BLaER1 treated with 17β-estradiol and CSF1 and Interleukin-3, amounts not matched to agents 10 nM and 100 nM (cell line): ENCODE measurements at regions not wholly inside any gene's neighbourhood (a gene's known extent, or its start where the extent isn't known, plus 50 kb on each side); places are given as distances from the start of the nearest gene placed in this dataset.

Experiments
- H3K27ac ChIP-seq, 11 experiments: shearing (Covaris generic); formaldehyde crosslinking; 2 replicates each; pipeline ENCODE4 v1.8.1; 2022
- H3K27me3 ChIP-seq, 11 experiments: shearing (Covaris generic); formaldehyde crosslinking; 2 replicates each; pipeline ENCODE4 v1.8.1; 2022
- H3K36me3 ChIP-seq, 11 experiments: shearing (Covaris generic); formaldehyde crosslinking; 2 replicates each; pipeline ENCODE4 v1.8.1; 2022
- H3K4me1 ChIP-seq, 10 experiments: shearing (Covaris generic); formaldehyde crosslinking; 2 replicates each; pipeline ENCODE4 v1.8.1; 2022
- H3K4me2 ChIP-seq, 11 experiments: shearing (Covaris generic); formaldehyde crosslinking; 2 replicates each; pipeline ENCODE4 v1.8.1; 2022
- H3K4me3 ChIP-seq, 10 experiments: shearing (Covaris generic); formaldehyde crosslinking; 2 replicates each; pipeline ENCODE4 v1.8.1; 2022
- H3K9ac ChIP-seq, 11 experiments: shearing (Covaris generic); formaldehyde crosslinking; 2 replicates each; pipeline ENCODE4 v1.8.1; 2022
- H3K9me3 ChIP-seq, 11 experiments: shearing (Covaris generic); formaldehyde crosslinking; replicated peaks in 1 of 11; 2 replicates each; pipeline ENCODE4 v1.8.1; 2022
- H4K20me1 ChIP-seq, 11 experiments: shearing (Covaris generic); formaldehyde crosslinking; 2 replicates each; pipeline ENCODE4 v1.8.1; 2022
- Cebpa-rat ChIP-seq, 11 experiments: shearing (Covaris generic); IDR thresholded peaks; 2 replicates each; pipeline ENCODE4 v1.8.1; 2022

DNA sequence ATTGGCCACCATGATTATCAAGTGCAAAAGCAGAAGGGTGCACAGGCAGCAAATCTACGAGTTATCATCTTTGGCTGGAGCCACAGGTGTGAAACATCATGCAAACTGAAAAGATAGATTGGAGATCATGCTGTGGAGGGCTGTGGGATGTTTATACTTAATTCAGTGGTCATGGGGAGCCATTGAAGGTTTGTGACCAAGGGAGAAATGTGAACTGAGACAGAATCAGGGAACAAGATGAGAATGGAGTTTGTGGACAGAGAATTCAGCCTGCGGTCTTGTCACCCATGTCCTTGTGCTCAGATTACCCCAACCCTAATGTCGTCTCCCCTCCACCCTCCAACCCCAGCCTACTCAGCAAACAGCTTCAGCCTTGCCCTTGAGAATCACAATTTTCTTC lies 62.9 kb upstream of the ACAN start:
- H3K9ac ChIP-seq, result no peak overlapping the region
- no peak for TF ChIP-seq Cebpa-rat (IDR thresholded peaks at IDR 0.05)
- no peaks in the 10 kb centered on the region for H3K27me3 ChIP-seq
- no peak overlapping the region for H3K4me2 ChIP-seq
- H3K27ac ChIP-seq, result no peak overlapping the region
- H3K4me3 ChIP-seq, result no peak overlapping the region
- H4K20me1 ChIP-seq, result no peaks in the 10 kb centered on the region
- no peaks in the 10 kb centered on the region for H3K36me3 ChIP-seq
- no peaks in the 10 kb centered on the region for H3K9me3 ChIP-seq
- no peaks in the 10 kb centered on the region; a peak in 1 of 20 replicates for H3K4me1 ChIP-seq

DNA sequence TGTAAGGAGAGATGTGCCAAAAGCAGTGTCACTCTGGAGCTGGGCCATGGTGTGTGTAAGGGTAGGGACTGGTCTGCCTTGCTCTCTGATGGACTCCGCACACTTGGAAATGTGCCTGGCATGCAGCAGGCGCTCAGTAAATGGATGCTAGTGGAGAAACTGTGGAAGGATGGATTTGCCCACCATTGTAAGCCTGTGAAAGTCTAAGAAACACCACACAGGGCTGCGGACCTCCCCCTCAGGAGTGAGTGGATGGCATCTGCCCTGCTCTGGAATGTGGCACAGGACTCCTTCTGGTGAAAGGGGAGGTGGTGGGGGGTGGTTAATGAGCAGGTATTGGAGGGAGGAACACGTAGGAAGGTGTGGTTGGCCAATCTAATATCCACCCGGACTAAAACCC lies 62.2 kb upstream of the ACAN start:
- no peaks in the 10 kb centered on the region for H3K27me3 ChIP-seq
- H3K27ac ChIP-seq, result no peak overlapping the region
- no peaks in the 10 kb centered on the region; a peak in 1 of 20 replicates for H3K4me1 ChIP-seq
- no peak overlapping the region for H3K4me2 ChIP-seq
- no peaks in the 10 kb centered on the region for H3K9me3 ChIP-seq
- no peaks in the 10 kb centered on the region for H3K36me3 ChIP-seq
- TF ChIP-seq Cebpa-rat (IDR thresholded peaks at IDR 0.05), result no peak
- H3K9ac ChIP-seq, result no peak overlapping the region
- H3K4me3 ChIP-seq, result no peak overlapping the region
- H4K20me1 ChIP-seq, result no peaks in the 10 kb centered on the region

DNA sequence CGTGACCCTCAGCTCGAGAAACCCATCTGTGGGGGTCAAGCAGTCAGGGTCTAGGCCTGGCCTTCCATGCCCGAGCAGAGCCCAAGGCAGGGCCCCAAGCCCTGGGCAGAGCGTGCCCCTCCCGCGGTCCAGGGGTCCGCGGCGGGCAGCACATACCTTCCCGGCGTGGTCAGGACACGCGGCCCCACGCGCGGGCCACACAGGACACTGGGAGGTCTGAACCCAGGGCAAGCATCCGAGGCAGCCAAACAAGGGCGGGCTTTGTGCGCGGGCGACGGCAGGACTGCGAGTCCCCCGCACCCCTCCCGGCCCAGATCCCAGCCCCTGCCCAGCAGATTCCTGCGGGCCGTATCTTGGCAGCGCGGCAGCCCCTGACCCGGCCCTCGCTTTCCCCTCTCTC lies 61.6 kb upstream of the ACAN start:
- no peak for TF ChIP-seq Cebpa-rat (IDR thresholded peaks at IDR 0.05)
- Histone ChIP-seq H3K9me3 (no peaks in the 10 kb centered on the region), H3K36me3 (no peaks in the 10 kb centered on the region), H3K4me1 (no peaks in the 10 kb centered on the region; a peak in 1 of 20 replicates), H3K4me2 (no peak overlapping the region), H3K9ac (no peak overlapping the region), H3K27me3 (no peaks in the 10 kb centered on the region), H3K4me3 (no peak overlapping the region), H4K20me1 (no peaks in the 10 kb centered on the region), H3K27ac (no peak overlapping the region)

DNA sequence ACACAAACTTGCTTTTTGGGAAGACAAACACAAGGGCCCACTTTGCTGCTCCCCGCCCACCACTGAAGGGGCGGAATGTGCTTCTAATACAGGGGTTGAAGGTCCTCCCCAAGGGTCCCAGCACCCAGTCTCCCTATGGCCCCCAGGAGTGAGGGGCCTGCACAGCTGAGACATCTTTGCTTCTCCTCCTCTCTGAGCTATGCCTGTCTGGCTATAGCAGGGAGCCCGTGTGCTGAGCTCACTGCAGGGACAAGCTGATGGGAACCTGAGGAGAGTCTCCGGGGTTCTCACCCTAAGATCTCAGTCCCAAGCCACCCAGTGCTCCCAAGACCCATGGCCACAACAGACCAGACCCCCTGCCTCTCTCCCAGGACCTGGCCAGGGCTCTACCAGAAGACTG lies 61.1 kb upstream of the ACAN start:
- no peak overlapping the region for H3K4me2 ChIP-seq

DNA sequence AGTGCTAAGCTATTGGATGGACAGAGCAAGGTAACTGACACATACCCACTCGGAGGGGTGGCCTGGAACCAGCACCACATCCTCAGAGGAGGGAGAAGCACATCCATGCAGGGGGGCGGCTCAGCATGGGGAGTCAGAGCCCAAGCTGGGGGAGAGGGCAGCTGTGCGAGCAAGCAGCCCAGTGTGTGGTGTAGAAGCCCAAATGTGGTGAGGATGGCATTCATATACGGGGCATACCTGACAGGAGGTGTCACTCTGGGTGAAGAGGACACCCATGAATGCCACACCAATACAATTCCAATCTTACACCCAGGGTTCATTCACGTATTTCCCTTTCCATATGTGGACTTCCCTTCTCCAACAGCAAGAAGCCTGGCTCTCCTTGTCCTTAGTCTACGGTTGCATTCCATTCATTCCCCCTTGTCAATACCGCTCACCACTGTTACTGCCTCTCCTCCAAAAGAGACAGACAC lies 58.7 kb upstream of the ACAN start:
- Histone ChIP-seq H3K9me3 (peaks cover 0 to 4% (median 0%) of the 10 kb centered on the region in 11 experiments; a peak in 2 of 22 replicates), H3K36me3 (no peaks in the 10 kb centered on the region), H3K4me1 (no peaks in the 10 kb centered on the region), H3K9ac (no peak overlapping the region), H4K20me1 (no peaks in the 10 kb centered on the region), H3K4me3 (no peak overlapping the region), H3K27ac (no peak overlapping the region), H3K27me3 (no peaks in the 10 kb centered on the region), H3K4me2 (no peak overlapping the region)
- TF ChIP-seq Cebpa-rat (IDR thresholded peaks at IDR 0.05), result no peak

More for the DNA sequence above, 61.1 kb upstream of the ACAN start:
- no peak overlapping the region for H3K4me3 ChIP-seq
- H3K36me3 ChIP-seq, result no peaks in the 10 kb centered on the region
- H3K27me3 ChIP-seq, result no peaks in the 10 kb centered on the region
- no peaks in the 10 kb centered on the region for H4K20me1 ChIP-seq
- H3K9ac ChIP-seq, result no peak overlapping the region
- no peaks in the 10 kb centered on the region for H3K9me3 ChIP-seq
- no peak overlapping the region for H3K27ac ChIP-seq
- H3K4me1 ChIP-seq, result no peaks in the 10 kb centered on the region; a peak in 1 of 20 replicates
- TF ChIP-seq Cebpa-rat (IDR thresholded peaks at IDR 0.05), result no peak

DNA sequence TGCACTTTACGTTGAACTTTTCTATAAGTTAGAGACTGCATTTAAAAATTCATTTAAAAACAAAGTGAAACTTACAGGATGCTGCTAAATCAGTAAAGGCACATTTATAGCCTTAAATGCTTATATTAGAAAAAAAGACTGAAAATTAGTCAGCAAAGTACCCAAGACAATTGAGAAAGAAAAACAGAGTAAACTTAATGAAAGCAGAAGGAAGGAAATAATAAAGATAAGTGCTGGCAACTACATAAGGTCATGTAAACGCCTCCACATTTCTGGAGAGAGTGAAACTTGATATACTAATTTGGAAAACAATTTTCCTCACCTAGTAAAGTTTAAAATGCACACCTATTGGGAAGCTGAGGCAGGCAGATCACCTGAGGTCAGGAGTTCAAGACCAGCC lies 58.2 kb upstream of the ACAN start:
- H4K20me1 ChIP-seq, result no peaks in the 10 kb centered on the region
- no peaks in the 10 kb centered on the region for H3K27me3 ChIP-seq
- H3K4me1 ChIP-seq, result no peaks in the 10 kb centered on the region
- no peak overlapping the region for H3K27ac ChIP-seq
- H3K9ac ChIP-seq, result no peak overlapping the region
- no peak overlapping the region for H3K4me3 ChIP-seq
- H3K4me2 ChIP-seq, result no peak overlapping the region
- peaks cover 0 to 5% (median 0%) of the 10 kb centered on the region in 11 experiments; a peak in 2 of 22 replicates for H3K9me3 ChIP-seq
- no peaks in the 10 kb centered on the region for H3K36me3 ChIP-seq
- no peak for TF ChIP-seq Cebpa-rat (IDR thresholded peaks at IDR 0.05)

DNA sequence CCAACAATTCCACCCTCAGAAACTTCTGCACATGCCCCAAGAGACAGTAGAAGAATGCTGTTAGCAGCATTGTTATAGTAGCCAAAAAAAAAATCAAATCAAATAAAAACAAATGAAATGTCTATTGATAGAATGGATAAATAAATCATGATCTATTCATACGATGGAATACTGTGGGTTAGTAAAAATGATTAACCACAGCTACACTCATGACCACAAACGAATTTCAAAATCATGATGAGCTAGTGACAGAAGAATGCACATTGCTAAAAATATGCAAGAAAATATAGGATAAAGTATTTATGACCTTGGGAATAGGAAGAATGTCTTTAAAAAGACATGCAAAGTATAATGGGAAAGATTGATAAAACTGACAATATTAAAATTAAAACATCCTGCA lies 57.5 kb upstream of the ACAN start:
- no peaks in the 10 kb centered on the region for H3K36me3 ChIP-seq
- peaks cover 0 to 5% (median 0%) of the 10 kb centered on the region in 11 experiments; a peak in 2 of 22 replicates for H3K9me3 ChIP-seq
- H3K4me3 ChIP-seq, result no peak overlapping the region
- no peak overlapping the region for H3K4me2 ChIP-seq
- no peaks in the 10 kb centered on the region for H4K20me1 ChIP-seq
- H3K27ac ChIP-seq, result no peak overlapping the region
- no peaks in the 10 kb centered on the region for H3K27me3 ChIP-seq
- no peaks in the 10 kb centered on the region for H3K4me1 ChIP-seq
- no peak for TF ChIP-seq Cebpa-rat (IDR thresholded peaks at IDR 0.05)
- H3K9ac ChIP-seq, result no peak overlapping the region

DNA sequence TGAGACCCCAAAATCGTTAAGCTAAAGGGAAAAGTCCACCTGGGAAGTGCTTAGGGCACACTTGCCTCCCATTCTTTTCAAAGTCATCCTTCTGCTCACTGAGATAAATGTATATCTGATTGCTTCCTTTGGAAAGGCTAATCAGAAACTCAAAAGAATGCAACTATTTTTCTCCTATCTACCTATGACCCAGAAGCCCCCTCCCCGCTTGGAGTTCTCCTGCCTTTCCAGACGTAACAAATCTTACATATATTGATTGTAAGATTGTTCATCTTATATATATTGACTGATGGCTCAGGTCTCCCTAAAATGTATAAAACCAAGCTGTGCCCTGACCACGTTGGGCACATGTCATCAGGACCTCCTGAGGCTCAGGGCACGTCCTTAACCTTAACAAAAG lies 56.8 kb upstream of the ACAN start:
- peaks cover 0 to 5% (median 0%) of the 10 kb centered on the region in 11 experiments; a peak in 2 of 22 replicates for H3K9me3 ChIP-seq
- no peaks in the 10 kb centered on the region for H3K36me3 ChIP-seq
- no peaks in the 10 kb centered on the region for H3K4me1 ChIP-seq
- H3K4me2 ChIP-seq, result no peak overlapping the region
- TF ChIP-seq Cebpa-rat (IDR thresholded peaks at IDR 0.05), result no peak
- no peak overlapping the region for H3K4me3 ChIP-seq
- H3K27ac ChIP-seq, result no peak overlapping the region
- no peaks in the 10 kb centered on the region for H4K20me1 ChIP-seq
- no peaks in the 10 kb centered on the region for H3K27me3 ChIP-seq
- no peak overlapping the region for H3K9ac ChIP-seq

DNA sequence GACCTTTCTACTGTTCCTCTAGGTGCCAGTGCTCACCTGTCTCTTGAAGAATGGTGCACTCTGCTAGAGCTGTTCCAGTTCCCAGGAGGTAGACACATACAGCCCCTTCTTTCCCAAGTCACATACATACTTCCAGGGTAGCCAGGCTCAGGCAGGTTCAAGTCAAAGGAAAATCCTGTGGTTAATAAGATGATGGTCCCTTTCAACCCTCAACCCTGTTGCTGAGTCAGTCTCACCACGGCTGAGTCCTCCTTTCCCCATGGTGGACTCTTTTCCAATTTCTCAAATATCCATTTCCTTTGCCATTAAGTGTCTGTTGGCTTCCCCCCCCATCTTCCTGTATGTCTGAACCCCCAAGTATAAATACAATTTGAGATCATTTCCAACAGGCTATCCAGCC lies 56.1 kb upstream of the ACAN start:
- no peak overlapping the region for H3K4me2 ChIP-seq
- H3K4me3 ChIP-seq, result no peak overlapping the region
- no peak overlapping the region for H3K27ac ChIP-seq
- H3K4me1 ChIP-seq, result no peaks in the 10 kb centered on the region
- H3K27me3 ChIP-seq, result no peaks in the 10 kb centered on the region
- H4K20me1 ChIP-seq, result no peaks in the 10 kb centered on the region
- no peak for TF ChIP-seq Cebpa-rat (IDR thresholded peaks at IDR 0.05)
- H3K36me3 ChIP-seq, result no peaks in the 10 kb centered on the region
- H3K9me3 ChIP-seq, result peaks cover 0 to 5% (median 0%) of the 10 kb centered on the region in 11 experiments; a peak in 2 of 22 replicates
- no peak overlapping the region for H3K9ac ChIP-seq

DNA sequence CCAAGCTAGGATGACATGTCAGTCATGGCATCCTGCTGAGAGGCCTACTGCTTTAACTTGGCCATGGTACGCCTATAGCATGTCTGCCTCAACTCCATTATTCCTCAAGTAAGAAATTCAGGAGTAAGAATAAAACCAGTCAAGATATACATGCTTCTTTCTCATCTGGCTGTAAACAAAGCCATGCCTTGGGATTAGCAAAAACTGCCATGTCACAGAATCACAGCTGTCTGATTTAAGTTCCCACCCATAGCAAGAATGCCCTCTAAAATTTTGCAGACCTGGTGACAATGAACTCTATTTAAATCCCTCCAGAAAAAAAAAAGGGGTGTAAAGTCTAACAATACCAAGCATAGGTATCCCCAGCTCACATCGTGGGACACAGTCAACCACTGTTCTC lies 55.6 kb upstream of the ACAN start:
- Histone ChIP-seq H3K9me3 (peaks cover 0 to 5% (median 0%) of the 10 kb centered on the region in 11 experiments; a peak in 2 of 22 replicates), H3K4me3 (no peak overlapping the region), H3K36me3 (no peaks in the 10 kb centered on the region), H3K9ac (no peak overlapping the region), H4K20me1 (no peaks in the 10 kb centered on the region), H3K4me2 (no peak overlapping the region), H3K27ac (no peak overlapping the region), H3K4me1 (peaks cover 0 to 5% (median 1%) of the 10 kb centered on the region in 10 experiments; a peak in 8 of 20 replicates), H3K27me3 (no peaks in the 10 kb centered on the region)
- no peak for TF ChIP-seq Cebpa-rat (IDR thresholded peaks at IDR 0.05)
